Mammary epithelial cell (primary cell): ENCODE measurements at regions not wholly inside any gene's neighbourhood (a gene's known extent, or its start where the extent isn't known, plus 50 kb on each side); places are given as distances from the start of the nearest gene placed in this dataset.

Experiments
- CTCF ChIP-seq, 2 donors: IDR thresholded peaks in 1 of 2; conservative IDR thresholded peaks in 1 of 2; 2 replicates each; pipeline ENCODE4 v1.5.1; 2011 to 2012; ENCODE audit warnings: inconsistent platforms in 2 of 2, low read length in 2 of 2, mild to moderate bottlenecking in 2 of 2, control low read depth in 1 of 2, low read depth in 1 of 2; ENCODE audit not compliant: insufficient read depth in 1 of 2; ENCODE audit errors: extremely low read depth in 1 of 2
- EZH2 ChIP-seq: IDR thresholded peaks from 2 replicates; pipeline ENCODE4 v1.6.1; 2012; ENCODE audit warnings: low read length, inconsistent platforms, borderline replicate concordance

GRCh38 chr10:123485341-123485960 is 180.7 kb upstream of the GPR26 start:
- no peak for TF ChIP-seq CTCF (conservative IDR thresholded peaks at IDR 0.05 in 1 of 2, IDR thresholded peaks at IDR 0.05 in 1 of 2; ENCODE audit: extremely low read depth in 1 of 2, insufficient read depth in 1 of 2, low read depth in 1 of 2, low read length in 2 of 2)
- TF ChIP-seq EZH2: no peak
